Mesendoderm (in vitro differentiated cells): ENCODE measurements at regions not wholly inside any gene's neighbourhood (a gene's known extent, or its start where the extent isn't known, plus 50 kb on each side); places are given as distances from the start of the nearest gene placed in this dataset.

ENCODE experiments used
- DNase-seq: peaks from one replicate; pipeline ENCODE4 v3.0.0; 2013
- H2AK5ac ChIP-seq: 2 replicates; pipeline ENCODE4 v1.6.1; 2013; ENCODE audit warnings: low read length, inconsistent platforms
- H2BK120ac ChIP-seq: 2 replicates; pipeline ENCODE4 v1.6.1; 2013; ENCODE audit warnings: low read depth, mild to moderate bottlenecking, low read length, moderate library complexity, mixed read lengths
- H2BK15ac ChIP-seq: replicated peaks from 2 replicates; pipeline ENCODE4 v1.6.1; 2013; ENCODE audit warnings: low read depth, mild to moderate bottlenecking, moderate library complexity
- H2BK5ac ChIP-seq: 2 replicates; pipeline ENCODE4 v1.6.1; 2013; ENCODE audit warnings: low read length, inconsistent platforms
- H3K18ac ChIP-seq: 2 replicates; pipeline ENCODE4 v1.6.1; 2013; ENCODE audit warnings: mild to moderate bottlenecking, low read length, mixed read lengths
- H3K23ac ChIP-seq: one replicate; pipeline ENCODE4 v1.6.1; 2013; ENCODE audit warnings: low read length
- H3K27ac ChIP-seq: 2 replicates; pipeline ENCODE4 v1.5.1; 2013; ENCODE audit warnings: low read depth, mild to moderate bottlenecking, inconsistent platforms, low read length, moderate library complexity
- H3K27me3 ChIP-seq: 2 replicates; pipeline ENCODE4 v1.6.1; 2013; ENCODE audit warnings: low read length, control low read depth, mild to moderate bottlenecking, inconsistent platforms; ENCODE audit not compliant: insufficient read depth, poor library complexity
- H3K36me3 ChIP-seq: 2 replicates; pipeline ENCODE4 v1.6.1; 2013; ENCODE audit warnings: low read length, inconsistent platforms; ENCODE audit not compliant: control insufficient read depth, insufficient read depth
- H3K4ac ChIP-seq: one replicate; pipeline ENCODE4 v1.6.1; 2013; ENCODE audit warnings: low read depth, mild to moderate bottlenecking, low read length, moderate library complexity
- H3K4me1 ChIP-seq: 2 replicates; pipeline ENCODE4 v1.6.1; 2013; ENCODE audit warnings: low read depth, low read length, inconsistent platforms; ENCODE audit not compliant: control insufficient read depth
- H3K4me2 ChIP-seq: 2 replicates; pipeline ENCODE4 v1.6.1; 2013; ENCODE audit warnings: low read length
- H3K4me3 ChIP-seq: 2 replicates; pipeline ENCODE4 v1.5.1; 2013; ENCODE audit warnings: mild to moderate bottlenecking, low read length
- H3K56ac ChIP-seq: one replicate; pipeline ENCODE4 v1.6.1; 2013; ENCODE audit warnings: low read length
- H3K79me1 ChIP-seq: 2 replicates; pipeline ENCODE4 v1.6.1; 2013; ENCODE audit warnings: low read length, inconsistent platforms
- H3K79me2 ChIP-seq: 2 replicates; pipeline ENCODE4 v1.6.1; 2013; ENCODE audit warnings: mild to moderate bottlenecking, low read length; ENCODE audit not compliant: control insufficient read depth, insufficient read depth
- H3K9ac ChIP-seq: 2 replicates; pipeline ENCODE4 v1.6.1; 2013; ENCODE audit warnings: low read length, inconsistent platforms
- H4K5ac ChIP-seq: one replicate; pipeline ENCODE4 v1.6.1; 2013; ENCODE audit warnings: low read length
- H4K8ac ChIP-seq: one replicate; pipeline ENCODE4 v1.6.1; 2013; ENCODE audit warnings: low read depth, mild to moderate bottlenecking, control low read depth, low read length, moderate library complexity
- WGBS: extraction: QIAGEN DNeasy Blood & Tissue Kit; methylation state at CpG from one replicate; pipeline ENCODE4 v1.1.7; 2013; ENCODE audit warnings: low lambda C conversion rate, missing lambda C conversion rate; ENCODE audit not compliant: insufficient coverage; ENCODE audit errors: extremely low coverage; 5-methylcytosine and 5-hydroxymethylcytosine counted together

GRCh38 chr12:85741046-85741445 is 95.2 kb downstream of the RASSF9 start:
- Histone ChIP-seq H2BK120ac (no peak overlapping the region), H4K8ac (no peak overlapping the region), H3K23ac (no peak overlapping the region), H2BK5ac (no peak overlapping the region), H3K27me3 (no peaks in the 10 kb centered on the region), H2BK15ac (no peak overlapping the region), H3K9ac (no peak overlapping the region), H3K4me1 (no peaks in the 10 kb centered on the region), H2AK5ac (no peak overlapping the region), H3K18ac (no peak overlapping the region), H3K56ac (no peak overlapping the region), H4K5ac (no peak overlapping the region), H3K36me3 (no peaks in the 10 kb centered on the region), H3K27ac (no peak overlapping the region), H3K4me3 (no peak overlapping the region), H3K4me2 (no peak overlapping the region), H3K79me2 (no peaks in the 10 kb centered on the region), H3K79me1 (no peaks in the 10 kb centered on the region), H3K4ac (no peak overlapping the region)
- DNase-seq, result no peak

GRCh38 chr12:85747941-85748495 is 88.2 kb downstream of the RASSF9 start:
- no CpG with 5 or more reads among the region's 3 CpGs for WGBS
- Histone ChIP-seq H2BK5ac (no peak overlapping the region), H3K56ac (no peak overlapping the region), H3K36me3 (no peaks in the 10 kb centered on the region), H2BK120ac (no peak overlapping the region), H3K4me2 (no peak overlapping the region), H3K79me1 (no peaks in the 10 kb centered on the region), H3K9ac (no peak overlapping the region), H3K79me2 (no peaks in the 10 kb centered on the region), H3K27me3 (no peaks in the 10 kb centered on the region), H3K18ac (no peak overlapping the region), H3K27ac (no peak overlapping the region), H3K23ac (no peak overlapping the region), H2AK5ac (no peak overlapping the region), H3K4me1 (no peaks in the 10 kb centered on the region), H4K5ac (no peak overlapping the region), H3K4ac (no peak overlapping the region), H4K8ac (peak overlapping the region; percentile 39), H2BK15ac (no peak overlapping the region), H3K4me3 (no peak overlapping the region)
- no peak for DNase-seq
